B cell (primary cell): ENCODE measurements at regions not wholly inside any gene's neighbourhood (a gene's known extent, or its start where the extent isn't known, plus 50 kb on each side); places are given as distances from the start of the nearest gene placed in this dataset.
"Not testable (repeated sequence)": the region's sequence is repeated elsewhere in the genome, so short reads cannot be mapped to it uniquely, and the experiment has no call there.

Experiments used
- CTCF ChIP-seq: fragments of 200-600 bp; IDR thresholded peaks from one replicate; pipeline ENCODE4 v1.8.0; 2022; ENCODE audit warnings: antibody characterized with exemption, mild to moderate bottlenecking
- EZH2 ChIP-seq: IDR thresholded peaks from 2 replicates; pipeline ENCODE4 v1.6.1; 2012; ENCODE audit warnings: borderline replicate concordance, low read depth, mild to moderate bottlenecking, moderate library complexity, low read length; ENCODE audit not compliant: insufficient read depth, poor library complexity, severe bottlenecking

- not testable (repeated sequence) for TF ChIP-seq EZH2, CTCF
Measured at GRCh38 chr16:5162801-5163200, 65.2 kb upstream of the EEF2KMT start.
